Naive thymus-derived CD4-positive, alpha-beta T cell (primary cell): ENCODE measurements at regions not wholly inside any gene's neighbourhood (a gene's known extent, or its start where the extent isn't known, plus 50 kb on each side); places are given as distances from the start of the nearest gene placed in this dataset.

Experiments used
- ATAC-seq: fragments of 150-1000 bp; cut with Tn5 transposase; 2 replicates; pipeline ENCODE4 v1.10.0; 2021; ENCODE audit warnings: mild to moderate bottlenecking, moderate library complexity
- CTCF ChIA-PET: fragments of 350-600 bp; sonication (Branson Sonifier 250); formaldehyde crosslinking; loops from one replicate; lab custom pipeline; 2021; ENCODE audit warnings: antibody characterized with exemption; lab: Charles Lee
- POLR2A ChIA-PET: fragments of 350-600 bp; sonication (Branson Sonifier 250); formaldehyde crosslinking; loops from one replicate; lab custom pipeline; 2021; ENCODE audit warnings: antibody characterized with exemption, inconsistent platforms; lab: Charles Lee
- DNase-seq, 9 donors: peaks; one replicate each; pipeline versions ENCODE4 v3.0.0 to v3.0.0-alpha.2; 2020 to 2022; ENCODE audit warnings: mixed read lengths in 1 of 9
- H3K27ac ChIP-seq: one replicate; pipeline ENCODE4 v1.7.0; 2013; ENCODE audit warnings: mild to moderate bottlenecking, low read depth, low read length, moderate library complexity
- H3K27me3 ChIP-seq, 2 donors: one replicate each; pipeline ENCODE4 v1.7.0; 2013; ENCODE audit warnings: low read length in 2 of 2, mild to moderate bottlenecking in 2 of 2, moderate library complexity in 2 of 2; ENCODE audit not compliant: control insufficient read depth in 2 of 2, insufficient read depth in 2 of 2
- H3K36me3 ChIP-seq, 3 experiments: 1 replicate in 2 of 3; 2 replicates in 1 of 3; pipeline ENCODE4 v1.7.0; 2013; ENCODE audit warnings: low read length in 3 of 3, mild to moderate bottlenecking in 3 of 3, moderate library complexity in 1 of 3; ENCODE audit not compliant: insufficient read depth in 3 of 3, control insufficient read depth in 2 of 3
- H3K4me1 ChIP-seq, 2 donors: one replicate each; pipeline ENCODE4 v1.7.0; 2013; ENCODE audit warnings: low read length in 2 of 2, mild to moderate bottlenecking in 2 of 2, moderate library complexity in 1 of 2; ENCODE audit not compliant: control insufficient read depth in 2 of 2, insufficient read depth in 2 of 2
- H3K4me3 ChIP-seq: 2 replicates; pipeline ENCODE4 v1.7.0; 2013; ENCODE audit warnings: mild to moderate bottlenecking, low read length
- H3K9me3 ChIP-seq, 3 experiments: 1 replicate in 2 of 3; 2 replicates in 1 of 3; pipeline ENCODE4 v1.7.0; 2013; ENCODE audit warnings: low read length in 3 of 3; ENCODE audit not compliant: control insufficient read depth in 2 of 3
- H3K27ac Mint-ChIP-seq, 9 donors: one replicate each; pipeline ENCODE4 v1.8.0; 2020 to 2022; ENCODE audit warnings: mixed read lengths in 9 of 9, mild to moderate bottlenecking in 8 of 9, moderate library complexity in 5 of 9, inconsistent platforms in 2 of 9
- H3K27me3 Mint-ChIP-seq, 5 donors: one replicate each; pipeline ENCODE4 v1.8.0; 2021 to 2022; ENCODE audit warnings: mixed read lengths in 5 of 5, mild to moderate bottlenecking in 1 of 5
- H3K36me3 Mint-ChIP-seq, 5 donors: one replicate each; pipeline ENCODE4 v1.8.0; 2020 to 2022; ENCODE audit warnings: mixed read lengths in 5 of 5, mild to moderate bottlenecking in 3 of 5, inconsistent platforms in 1 of 5
- H3K4me1 Mint-ChIP-seq, 7 donors: one replicate each; pipeline ENCODE4 v1.8.0; 2020 to 2022; ENCODE audit warnings: mixed read lengths in 7 of 7, mild to moderate bottlenecking in 3 of 7, inconsistent platforms in 1 of 7
- H3K4me3 Mint-ChIP-seq, 10 donors: one replicate each; pipeline ENCODE4 v1.8.0; 2020 to 2022; ENCODE audit warnings: mild to moderate bottlenecking in 10 of 10, mixed read lengths in 10 of 10, moderate library complexity in 6 of 10, inconsistent platforms in 2 of 10
- H3K9me3 Mint-ChIP-seq, 11 donors: one replicate each; pipeline ENCODE4 v1.8.0; 2020 to 2022; ENCODE audit warnings: mixed read lengths in 11 of 11, mild to moderate bottlenecking in 4 of 11, inconsistent platforms in 1 of 11, moderate library complexity in 1 of 11
- intact Hi-C, 2 donors: fragments of 100-400 bp; cut with micrococcal nuclease; formaldehyde crosslinking; loops; one replicate each; pipeline ENCODE4 v1.15.1; 2023

- DNase-seq (no peak), ATAC-seq (no peak)
- no peaks in the 10 kb centered on the region for H3K4me1 ChIP-seq
- CTCF ChIA-PET = no interaction called here
- H3K27ac ChIP-seq = no peak overlapping the region
- Mint-ChIP-seq H3K4me3 (no peak overlapping the region), H3K27me3 (no peaks in the 10 kb centered on the region), H3K4me1 (no peaks in the 10 kb centered on the region), H3K27ac (no peak overlapping the region), H3K9me3 (peaks cover 0 to 5% (median 0%) of the 10 kb centered on the region in 11 donors), H3K36me3 (no peaks in the 10 kb centered on the region)
- POLR2A ChIA-PET = no interaction called here
- H3K36me3 ChIP-seq = no peaks in the 10 kb centered on the region
- no peaks in the 10 kb centered on the region for H3K27me3 ChIP-seq
- H3K4me3 ChIP-seq = no peak overlapping the region
- intact Hi-C loops = no loop called here
- no peaks in the 10 kb centered on the region for H3K9me3 ChIP-seq
These were observed 136.2 kb upstream of the KCNH7 start for GRCh38 chr2:162974771-162975170.

DNA sequence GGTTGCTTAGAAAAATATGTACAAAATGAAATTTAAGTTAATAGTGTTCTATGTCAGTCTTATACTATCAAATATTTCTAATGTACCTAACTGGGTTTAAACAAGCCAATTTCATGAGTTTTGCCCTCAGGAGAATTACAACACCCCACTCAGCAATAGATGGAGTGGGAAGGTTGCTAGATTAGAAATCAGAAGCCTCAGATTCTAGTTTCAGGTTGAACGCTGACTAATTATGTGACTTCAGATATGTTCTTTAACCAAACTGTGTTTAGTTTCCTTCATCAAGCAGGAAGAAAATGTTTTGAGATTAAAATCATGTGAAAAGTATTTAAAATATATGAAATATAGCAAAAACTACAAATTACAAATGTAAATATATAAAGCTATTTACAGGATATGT is 133.8 kb upstream of the KCNH7 start:
- no peak for DNase-seq
- CTCF ChIA-PET = no interaction called here
- POLR2A ChIA-PET = no interaction called here
- Histone ChIP-seq H3K36me3 (no peaks in the 10 kb centered on the region), H3K9me3 (no peaks in the 10 kb centered on the region), H3K4me3 (no peak overlapping the region), H3K27me3 (no peaks in the 10 kb centered on the region), H3K27ac (no peak overlapping the region), H3K4me1 (no peaks in the 10 kb centered on the region)
- H3K36me3 Mint-ChIP-seq = no peaks in the 10 kb centered on the region
- no peaks in the 10 kb centered on the region for H3K4me1 Mint-ChIP-seq
- H3K27me3 Mint-ChIP-seq = no peaks in the 10 kb centered on the region
- H3K27ac Mint-ChIP-seq = no peak overlapping the region
- intact Hi-C loops = no loop called here
- no peak for ATAC-seq
- H3K4me3 Mint-ChIP-seq = no peak overlapping the region
- H3K9me3 Mint-ChIP-seq = peaks cover 0 to 5% (median 0%) of the 10 kb centered on the region in 11 donors

DNA sequence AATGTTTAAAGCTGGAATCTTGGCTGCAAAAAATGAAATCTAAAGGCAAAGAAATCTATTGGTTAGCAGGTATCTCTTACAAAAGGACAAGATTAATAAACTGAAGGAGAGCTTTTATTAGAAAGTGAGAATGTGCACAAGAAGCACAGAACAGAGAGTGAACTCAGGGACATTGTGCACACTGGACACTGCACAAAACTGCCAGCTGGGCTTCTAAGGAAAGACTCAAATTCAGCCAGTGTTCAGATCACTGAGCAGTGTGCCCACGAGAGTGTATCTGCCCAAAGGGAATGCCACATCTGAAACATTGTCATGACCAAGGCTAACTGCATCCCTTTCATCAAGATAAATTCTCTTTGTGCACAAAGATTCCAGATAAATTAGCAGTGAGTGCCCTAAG is 129.7 kb upstream of the KCNH7 start:
- Histone ChIP-seq H3K27me3 (no peaks in the 10 kb centered on the region), H3K36me3 (no peaks in the 10 kb centered on the region), H3K4me1 (no peaks in the 10 kb centered on the region), H3K4me3 (no peak overlapping the region), H3K27ac (no peak overlapping the region), H3K9me3 (no peaks in the 10 kb centered on the region)
- no peaks in the 10 kb centered on the region for H3K36me3 Mint-ChIP-seq
- no peaks in the 10 kb centered on the region for H3K27me3 Mint-ChIP-seq
- DNase-seq (no peak), ATAC-seq (no peak)
- H3K4me1 Mint-ChIP-seq = no peaks in the 10 kb centered on the region
- H3K27ac Mint-ChIP-seq = no peak overlapping the region
- intact Hi-C loops = no loop called here
- no peak overlapping the region for H3K4me3 Mint-ChIP-seq
- ChIA-PET POLR2A (no interaction called here), CTCF (no interaction called here)
- peaks cover 0 to 19% (median 0%) of the 10 kb centered on the region in 11 donors for H3K9me3 Mint-ChIP-seq

DNA sequence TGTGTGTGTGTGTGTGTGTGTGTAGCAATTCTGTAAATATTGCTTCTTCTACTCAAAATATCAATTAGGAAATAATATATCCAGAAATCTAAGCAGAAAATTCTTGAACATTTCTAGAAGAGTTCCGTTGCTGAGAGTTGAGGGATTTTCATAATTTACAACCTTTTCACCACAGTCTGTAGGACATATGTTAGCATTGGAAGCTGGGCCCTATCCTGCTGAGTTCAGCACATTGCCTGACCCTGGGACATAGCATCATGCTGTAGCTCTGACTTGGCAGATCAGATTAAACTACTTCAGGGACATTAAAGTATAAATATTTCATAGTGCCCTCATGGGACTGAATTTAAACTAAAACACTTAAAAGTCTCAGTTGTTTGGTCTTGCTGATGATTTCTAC is 129.2 kb upstream of the KCNH7 start:
- Mint-ChIP-seq H3K9me3 (peaks cover 0 to 19% (median 0%) of the 10 kb centered on the region in 11 donors), H3K27ac (no peak overlapping the region), H3K36me3 (no peaks in the 10 kb centered on the region), H3K4me1 (no peaks in the 10 kb centered on the region), H3K4me3 (no peak overlapping the region), H3K27me3 (no peaks in the 10 kb centered on the region)
- H3K4me3 ChIP-seq = no peak overlapping the region
- intact Hi-C loops = no loop called here
- H3K27ac ChIP-seq = no peak overlapping the region
- no peaks in the 10 kb centered on the region for H3K4me1 ChIP-seq
- no peaks in the 10 kb centered on the region for H3K9me3 ChIP-seq
- ChIA-PET CTCF (no interaction called here), POLR2A (no interaction called here)
- H3K27me3 ChIP-seq = no peaks in the 10 kb centered on the region
- DNase-seq = no peak
- H3K36me3 ChIP-seq = no peaks in the 10 kb centered on the region
- ATAC-seq = no peak

GRCh38 chr2:162967147-162967546 is 128.6 kb upstream of the KCNH7 start:
- Mint-ChIP-seq H3K4me1 (no peaks in the 10 kb centered on the region), H3K4me3 (no peak overlapping the region), H3K9me3 (peaks cover 0 to 19% (median 0%) of the 10 kb centered on the region in 11 donors), H3K36me3 (no peaks in the 10 kb centered on the region), H3K27me3 (no peaks in the 10 kb centered on the region), H3K27ac (no peak overlapping the region)
- ATAC-seq (no peak), DNase-seq (no peak)
- POLR2A ChIA-PET = no interaction called here
- Histone ChIP-seq H3K9me3 (no peaks in the 10 kb centered on the region), H3K27ac (no peak overlapping the region), H3K4me3 (no peak overlapping the region), H3K27me3 (no peaks in the 10 kb centered on the region), H3K36me3 (no peaks in the 10 kb centered on the region), H3K4me1 (no peaks in the 10 kb centered on the region)
- intact Hi-C loops = no loop called here
- CTCF ChIA-PET = no interaction called here

- POLR2A ChIA-PET = no interaction called here
- Histone ChIP-seq H3K27me3 (no peaks in the 10 kb centered on the region), H3K4me1 (no peaks in the 10 kb centered on the region), H3K9me3 (no peaks in the 10 kb centered on the region), H3K36me3 (no peaks in the 10 kb centered on the region), H3K27ac (no peak overlapping the region), H3K4me3 (no peak overlapping the region)
- CTCF ChIA-PET = no interaction called here
- H3K36me3 Mint-ChIP-seq = no peaks in the 10 kb centered on the region
- peaks cover 0 to 20% (median 4%) of the 10 kb centered on the region in 11 donors for H3K9me3 Mint-ChIP-seq
- H3K4me3 Mint-ChIP-seq = no peak overlapping the region
- no peak overlapping the region for H3K27ac Mint-ChIP-seq
- no peaks in the 10 kb centered on the region for H3K4me1 Mint-ChIP-seq
- no peak for ATAC-seq
- intact Hi-C loops = no loop called here
- DNase-seq = no peak
- no peaks in the 10 kb centered on the region for H3K27me3 Mint-ChIP-seq
These were observed 126.6 kb upstream of the KCNH7 start for GRCh38 chr2:162965191-162965590.

DNA sequence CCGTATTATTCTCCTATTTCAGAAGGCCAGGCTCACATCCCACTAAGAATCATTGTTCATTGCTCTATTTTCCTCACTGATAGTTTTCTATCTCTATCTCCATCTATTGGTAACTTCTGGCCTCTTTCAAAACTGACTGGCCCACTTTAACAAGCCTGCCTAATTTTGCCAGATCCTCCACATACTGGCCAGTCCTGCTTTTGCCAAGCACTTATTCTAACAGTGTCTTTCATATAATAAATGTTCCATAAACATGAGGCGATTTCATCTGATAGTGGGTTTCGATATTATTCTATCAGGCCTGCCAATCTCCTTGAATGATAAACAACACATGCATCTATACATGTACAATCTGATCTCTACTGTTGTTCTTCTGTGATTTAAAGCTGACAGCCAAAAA is 125.9 kb upstream of the KCNH7 start:
- H3K27ac Mint-ChIP-seq = no peak overlapping the region
- no peak for ATAC-seq

More for the DNA sequence above, 125.9 kb upstream of the KCNH7 start:
- peaks cover 0 to 25% (median 5%) of the 10 kb centered on the region in 11 donors for H3K9me3 Mint-ChIP-seq
- H3K36me3 Mint-ChIP-seq = no peaks in the 10 kb centered on the region
- Histone ChIP-seq H3K27me3 (no peaks in the 10 kb centered on the region), H3K9me3 (no peaks in the 10 kb centered on the region), H3K4me3 (no peak overlapping the region), H3K4me1 (no peaks in the 10 kb centered on the region), H3K27ac (no peak overlapping the region), H3K36me3 (no peaks in the 10 kb centered on the region)
- intact Hi-C loops = no loop called here
- DNase-seq = no peak
- H3K4me1 Mint-ChIP-seq = no peaks in the 10 kb centered on the region
- CTCF ChIA-PET = no interaction called here
- no peak overlapping the region for H3K4me3 Mint-ChIP-seq
- H3K27me3 Mint-ChIP-seq = no peaks in the 10 kb centered on the region
- POLR2A ChIA-PET = no interaction called here
